Upper lobe of left lung (tissue), 4 donors: ENCODE measurements at regions not wholly inside any gene's neighbourhood (a gene's known extent, or its start where the extent isn't known, plus 50 kb on each side); places are given as distances from the start of the nearest gene placed in this dataset.

Experiments used
- POLR2AphosphoS5 ChIP-seq, 2 donors: sonication (generic); formaldehyde crosslinking; IDR thresholded peaks; one replicate each; pipeline ENCODE4 v1.5.1; 2017; ENCODE audit warnings: antibody characterized with exemption in 2 of 2
- TF ChIP-seq, protein P1 (sequence below), 6 experiments: fragments of 450-650 bp in 4 of 6; fragments of 200-600 bp in 2 of 6; sonication (generic) in 2 of 6; IDR thresholded peaks; one replicate each; pipeline ENCODE4 v1.5.1; 2016 to 2019; ENCODE audit warnings: antibody characterized with exemption in 6 of 6

DNA sequence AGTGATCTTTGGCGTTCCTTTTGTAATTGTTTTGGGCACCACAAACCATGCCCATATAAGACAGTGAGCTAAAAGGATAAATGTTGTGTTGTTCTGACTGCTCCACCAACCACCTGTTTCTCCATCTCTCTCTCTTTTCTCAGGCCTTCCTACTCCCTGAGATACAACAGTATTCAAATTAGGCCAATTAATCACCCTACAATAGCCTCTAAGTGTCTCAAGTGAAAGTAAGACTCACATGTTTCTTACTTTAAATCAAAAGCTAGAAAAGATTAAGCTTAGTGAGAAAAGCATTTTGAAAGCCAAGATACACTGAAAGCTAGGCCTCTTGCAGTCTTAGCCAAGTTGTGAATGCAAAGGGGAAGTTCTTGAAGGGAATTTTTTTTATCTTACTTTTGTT lies 268.8 kb upstream of the NREP start:
- TF ChIP-seq, protein P1, sequence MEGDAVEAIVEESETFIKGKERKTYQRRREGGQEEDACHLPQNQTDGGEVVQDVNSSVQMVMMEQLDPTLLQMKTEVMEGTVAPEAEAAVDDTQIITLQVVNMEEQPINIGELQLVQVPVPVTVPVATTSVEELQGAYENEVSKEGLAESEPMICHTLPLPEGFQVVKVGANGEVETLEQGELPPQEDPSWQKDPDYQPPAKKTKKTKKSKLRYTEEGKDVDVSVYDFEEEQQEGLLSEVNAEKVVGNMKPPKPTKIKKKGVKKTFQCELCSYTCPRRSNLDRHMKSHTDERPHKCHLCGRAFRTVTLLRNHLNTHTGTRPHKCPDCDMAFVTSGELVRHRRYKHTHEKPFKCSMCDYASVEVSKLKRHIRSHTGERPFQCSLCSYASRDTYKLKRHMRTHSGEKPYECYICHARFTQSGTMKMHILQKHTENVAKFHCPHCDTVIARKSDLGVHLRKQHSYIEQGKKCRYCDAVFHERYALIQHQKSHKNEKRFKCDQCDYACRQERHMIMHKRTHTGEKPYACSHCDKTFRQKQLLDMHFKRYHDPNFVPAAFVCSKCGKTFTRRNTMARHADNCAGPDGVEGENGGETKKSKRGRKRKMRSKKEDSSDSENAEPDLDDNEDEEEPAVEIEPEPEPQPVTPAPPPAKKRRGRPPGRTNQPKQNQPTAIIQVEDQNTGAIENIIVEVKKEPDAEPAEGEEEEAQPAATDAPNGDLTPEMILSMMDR (IDR thresholded peaks at IDR 0.05), result no peak
- TF ChIP-seq POLR2AphosphoS5 (IDR thresholded peaks at IDR 0.05), result no peak
